Sigmoid colon (tissue), 3 donors: ENCODE measurements at regions not wholly inside any gene's neighbourhood (a gene's known extent, or its start where the extent isn't known, plus 50 kb on each side); places are given as distances from the start of the nearest gene placed in this dataset.

Experiments
- POLR2A ChIP-seq, 2 donors: fragments of 450-650 bp; IDR thresholded peaks; one replicate each; pipeline ENCODE4 v1.6.1; 2016; ENCODE audit warnings: antibody characterized with exemption in 2 of 2, mild to moderate bottlenecking in 2 of 2, moderate library complexity in 2 of 2
- TF ChIP-seq, protein P1 (sequence below), 4 experiments: fragments of 450-650 bp in 3 of 4; fragments of 200-600 bp in 1 of 4; IDR thresholded peaks; one replicate each; pipeline ENCODE4 v1.5.1; 2016 to 2019; ENCODE audit warnings: antibody characterized with exemption in 4 of 4, mild to moderate bottlenecking in 3 of 4, moderate library complexity in 2 of 4

DNA sequence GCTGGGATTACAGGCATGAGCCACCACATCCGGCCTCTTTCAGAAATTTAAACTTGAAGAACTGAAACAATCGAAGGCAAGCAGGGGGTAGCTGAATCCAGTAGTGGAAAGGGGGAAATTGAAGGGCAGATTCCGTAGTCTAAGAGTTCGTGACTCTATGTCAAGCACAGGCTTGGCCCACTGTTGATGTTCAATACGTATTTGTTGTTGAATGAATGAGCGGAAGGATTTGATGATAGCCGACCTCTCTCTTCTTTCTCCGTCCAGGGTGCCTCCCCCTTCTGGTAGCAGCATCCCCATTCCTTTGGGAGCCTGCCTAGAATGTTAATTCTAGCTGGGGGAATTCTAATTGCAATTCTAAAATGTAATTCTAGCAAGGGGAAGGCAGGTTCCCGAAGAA, 59.8 kb upstream of the MED13L start:
- TF ChIP-seq POLR2A (IDR thresholded peaks at IDR 0.05), result no peak
- TF ChIP-seq, protein P1, sequence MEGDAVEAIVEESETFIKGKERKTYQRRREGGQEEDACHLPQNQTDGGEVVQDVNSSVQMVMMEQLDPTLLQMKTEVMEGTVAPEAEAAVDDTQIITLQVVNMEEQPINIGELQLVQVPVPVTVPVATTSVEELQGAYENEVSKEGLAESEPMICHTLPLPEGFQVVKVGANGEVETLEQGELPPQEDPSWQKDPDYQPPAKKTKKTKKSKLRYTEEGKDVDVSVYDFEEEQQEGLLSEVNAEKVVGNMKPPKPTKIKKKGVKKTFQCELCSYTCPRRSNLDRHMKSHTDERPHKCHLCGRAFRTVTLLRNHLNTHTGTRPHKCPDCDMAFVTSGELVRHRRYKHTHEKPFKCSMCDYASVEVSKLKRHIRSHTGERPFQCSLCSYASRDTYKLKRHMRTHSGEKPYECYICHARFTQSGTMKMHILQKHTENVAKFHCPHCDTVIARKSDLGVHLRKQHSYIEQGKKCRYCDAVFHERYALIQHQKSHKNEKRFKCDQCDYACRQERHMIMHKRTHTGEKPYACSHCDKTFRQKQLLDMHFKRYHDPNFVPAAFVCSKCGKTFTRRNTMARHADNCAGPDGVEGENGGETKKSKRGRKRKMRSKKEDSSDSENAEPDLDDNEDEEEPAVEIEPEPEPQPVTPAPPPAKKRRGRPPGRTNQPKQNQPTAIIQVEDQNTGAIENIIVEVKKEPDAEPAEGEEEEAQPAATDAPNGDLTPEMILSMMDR (IDR thresholded peaks at IDR 0.05), result no peak
